ENCODE measurements at regions not wholly inside any gene's neighbourhood (a gene's known extent, or its start where the extent isn't known, plus 50 kb on each side); places are given as distances from the start of the nearest gene placed in this dataset.
"Not testable (repeated sequence)": the region's sequence is repeated elsewhere in the genome, so short reads cannot be mapped to it uniquely, and the experiment has no call there.

DNA sequence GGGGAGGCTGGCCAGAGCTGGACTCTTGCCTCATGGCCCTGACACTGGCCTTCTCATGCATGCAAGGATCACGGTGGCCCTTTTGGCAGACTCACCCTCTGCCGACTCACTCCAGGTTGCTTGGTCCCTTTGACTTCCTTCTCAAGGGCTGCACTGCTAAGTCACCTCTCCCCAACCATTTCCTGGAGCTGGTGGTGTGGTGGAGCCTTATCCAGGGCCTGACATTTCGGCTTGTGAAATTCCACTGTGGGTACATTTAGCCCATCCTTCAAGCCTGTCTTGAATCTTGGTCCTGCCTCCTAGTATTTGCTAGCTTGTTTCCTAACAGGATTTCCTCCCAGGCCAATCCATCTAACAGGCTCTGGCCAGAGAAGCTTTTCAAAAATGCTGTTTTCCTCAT is 52.6 kb upstream of the JUN start:
- DNase-seq (ENCODE audit: low spot score), result no peak

DNA sequence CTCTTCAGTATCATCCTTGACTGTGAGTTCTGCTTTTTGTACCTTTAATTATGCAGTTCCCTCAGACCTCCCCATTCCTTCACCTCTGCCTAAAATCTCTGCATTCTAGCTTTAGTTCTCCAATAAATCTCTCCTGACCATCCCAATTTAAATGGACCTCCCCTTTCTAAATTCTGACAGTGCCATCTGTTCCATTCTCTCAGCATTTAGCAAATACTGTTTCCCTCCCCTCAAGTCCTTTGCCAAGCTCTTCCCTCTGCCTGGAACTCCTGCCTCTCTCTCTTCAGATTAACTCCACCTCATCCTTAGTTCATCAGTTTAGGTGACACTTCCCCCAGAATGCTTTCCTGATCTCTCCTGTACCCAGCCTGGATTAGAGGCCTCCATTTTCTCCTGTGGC is 54.0 kb upstream of the JUN start:
- no peak for DNase-seq (ENCODE audit: low spot score)

DNA sequence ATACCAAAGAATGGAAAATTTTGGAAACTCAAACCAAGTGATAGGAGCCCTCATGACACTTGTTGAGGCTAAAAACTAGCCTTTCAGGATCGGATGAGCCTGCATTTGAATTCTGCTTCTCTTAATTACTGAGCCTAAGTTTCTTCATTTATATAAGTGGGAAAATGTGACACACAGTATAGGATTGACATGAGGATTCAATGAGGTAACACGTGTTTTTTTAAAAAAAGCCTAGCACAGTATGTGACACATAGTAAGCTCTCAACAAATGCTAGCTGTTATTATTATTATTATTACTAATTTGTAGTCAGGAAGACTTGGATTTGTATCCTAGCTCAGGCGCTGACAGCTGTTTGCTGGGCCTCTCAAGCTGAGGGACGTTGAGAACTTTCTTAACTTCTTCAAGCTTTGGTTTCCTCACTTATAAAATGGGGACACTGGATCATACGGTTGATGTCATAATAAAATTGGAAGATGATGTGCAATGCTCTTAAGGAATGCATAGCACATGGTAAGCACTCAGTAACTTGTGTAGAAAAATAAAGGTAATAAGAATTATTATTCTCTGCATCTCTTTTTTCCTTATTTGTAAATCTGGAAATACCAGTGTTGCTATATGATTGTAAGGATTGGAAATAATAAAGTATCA is 55.4 kb upstream of the JUN start:
- no peak for DNase-seq (ENCODE audit: low spot score)

DNA sequence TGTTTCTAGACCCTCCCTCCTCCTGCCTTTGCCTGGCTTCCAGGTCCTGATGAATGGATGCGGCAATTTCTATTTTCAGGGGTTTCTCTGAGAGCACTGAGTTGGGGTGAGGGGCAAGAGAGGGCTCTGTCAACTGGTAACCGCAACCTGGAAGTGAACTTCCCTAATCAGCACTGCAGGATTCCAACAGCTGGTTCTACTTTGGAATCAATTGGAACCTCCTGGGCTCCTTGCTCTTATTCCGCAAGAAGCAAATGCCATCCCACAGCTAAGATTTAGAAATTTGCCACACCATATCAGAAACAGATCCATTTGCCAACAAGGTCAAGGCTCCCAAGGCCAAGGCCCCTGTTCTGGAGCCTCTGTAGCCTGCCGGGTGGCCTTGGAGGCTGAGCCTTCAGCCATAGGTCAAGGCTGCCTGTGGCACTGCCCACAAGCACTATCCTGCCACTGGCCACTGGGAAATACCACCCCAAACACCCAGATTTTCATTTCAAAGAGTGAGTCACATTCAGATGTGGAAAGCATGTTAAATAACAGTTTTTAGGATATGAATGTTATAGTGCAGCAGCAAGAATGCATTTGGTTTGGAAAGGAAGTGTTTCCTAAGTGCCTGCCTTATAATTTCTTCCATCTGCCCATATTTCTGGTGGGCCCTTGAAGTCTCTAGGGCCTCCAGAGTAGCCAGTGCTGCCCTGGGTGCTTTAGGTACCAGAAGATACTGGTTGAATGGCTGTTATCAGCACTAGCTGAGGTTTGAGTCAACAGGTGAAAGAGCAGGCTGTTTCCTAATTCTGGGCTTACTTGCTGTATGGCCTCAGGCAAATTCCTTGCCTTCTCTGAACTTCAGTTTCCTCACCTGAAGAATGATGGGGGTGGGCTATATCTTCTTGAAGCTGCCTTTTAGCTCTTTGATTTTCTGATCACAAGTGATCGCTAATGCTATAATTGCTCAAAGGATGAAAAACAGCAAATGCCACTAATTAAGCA is 56.3 kb upstream of the JUN start:
- no peak for DNase-seq (ENCODE audit: low spot score)

DNA sequence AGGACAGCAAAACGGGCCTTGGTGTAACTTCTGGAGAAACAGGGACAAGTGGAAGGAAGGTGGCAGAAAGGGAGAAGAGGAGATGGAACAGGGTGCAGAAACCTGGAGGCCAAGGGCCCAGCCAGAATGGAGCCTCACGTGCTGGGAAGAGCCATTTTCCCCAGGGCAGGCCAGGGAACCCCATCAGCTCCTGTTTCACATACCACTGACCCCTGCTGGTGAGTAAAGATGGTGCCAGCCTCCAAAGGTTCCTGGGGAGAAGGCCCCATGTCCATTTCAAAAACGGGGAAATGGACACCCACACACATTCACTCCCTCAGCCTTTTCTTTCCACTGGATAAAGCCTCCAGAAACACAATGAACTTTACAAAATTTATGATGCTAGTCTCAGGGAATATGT is 57.6 kb upstream of the JUN start:
- DNase-seq (ENCODE audit: low spot score), result no peak

DNA sequence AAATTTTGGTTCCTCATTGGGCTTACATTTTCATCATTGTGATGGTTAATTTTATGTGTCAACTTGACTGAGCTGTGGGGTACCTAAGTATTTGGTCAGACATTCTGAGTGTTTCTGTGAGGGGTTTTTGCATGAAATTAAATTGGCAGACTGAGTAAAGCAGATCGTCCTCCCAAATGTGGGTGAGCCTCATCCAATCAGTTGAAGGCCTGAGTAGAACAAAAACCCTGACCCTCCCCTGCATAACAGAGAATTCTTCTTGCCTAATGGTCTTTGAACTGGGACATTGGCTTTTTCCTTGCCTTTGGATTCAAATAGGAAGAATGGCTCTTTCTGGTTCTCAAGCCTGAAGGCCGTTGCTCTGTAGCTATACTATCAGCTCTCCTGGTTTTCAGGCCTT is 59.1 kb upstream of the JUN start:
- no peak for DNase-seq (ENCODE audit: low spot score)

DNA sequence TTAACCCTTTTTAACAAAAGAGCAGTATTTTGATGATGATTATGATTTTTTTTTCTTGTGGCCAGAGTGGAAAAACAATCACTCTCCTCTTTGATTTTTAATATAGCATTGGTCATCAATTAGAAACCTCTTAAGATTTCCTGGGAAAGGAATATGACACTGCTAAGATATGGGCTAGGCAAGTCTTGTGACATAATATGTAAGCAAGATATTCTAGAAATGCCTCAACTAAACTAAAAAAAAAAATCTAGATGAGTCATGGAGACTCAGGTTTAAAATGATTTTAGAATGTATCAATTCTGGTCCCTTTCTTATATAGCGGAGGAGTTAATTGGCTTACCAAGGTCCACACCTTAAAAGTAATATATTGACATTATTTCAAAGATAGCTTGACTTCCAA is 60.3 kb upstream of the JUN start:
- DNase-seq (ENCODE audit: low spot score), result no peak

DNA sequence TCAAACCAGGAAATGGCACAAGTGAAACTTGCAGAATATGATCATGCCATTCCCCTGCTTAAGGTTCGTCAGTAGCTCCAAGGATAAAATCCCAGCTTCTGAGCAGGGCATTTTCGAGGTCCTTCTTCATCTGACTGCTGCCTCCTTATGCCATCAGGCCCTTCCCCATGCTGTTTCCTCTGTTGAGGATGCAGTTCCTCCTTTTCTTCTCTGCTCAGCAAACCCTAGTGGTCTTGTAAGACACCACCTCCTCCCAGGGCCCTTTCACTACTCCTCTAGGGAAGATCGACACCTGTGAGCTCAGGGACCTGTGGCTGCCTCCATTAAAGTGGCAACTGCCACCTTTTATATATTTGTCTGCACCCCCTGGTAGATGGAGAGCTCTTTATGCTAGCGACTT is 62.1 kb upstream of the JUN start:
- no peak for DNase-seq (ENCODE audit: low spot score)

DNA sequence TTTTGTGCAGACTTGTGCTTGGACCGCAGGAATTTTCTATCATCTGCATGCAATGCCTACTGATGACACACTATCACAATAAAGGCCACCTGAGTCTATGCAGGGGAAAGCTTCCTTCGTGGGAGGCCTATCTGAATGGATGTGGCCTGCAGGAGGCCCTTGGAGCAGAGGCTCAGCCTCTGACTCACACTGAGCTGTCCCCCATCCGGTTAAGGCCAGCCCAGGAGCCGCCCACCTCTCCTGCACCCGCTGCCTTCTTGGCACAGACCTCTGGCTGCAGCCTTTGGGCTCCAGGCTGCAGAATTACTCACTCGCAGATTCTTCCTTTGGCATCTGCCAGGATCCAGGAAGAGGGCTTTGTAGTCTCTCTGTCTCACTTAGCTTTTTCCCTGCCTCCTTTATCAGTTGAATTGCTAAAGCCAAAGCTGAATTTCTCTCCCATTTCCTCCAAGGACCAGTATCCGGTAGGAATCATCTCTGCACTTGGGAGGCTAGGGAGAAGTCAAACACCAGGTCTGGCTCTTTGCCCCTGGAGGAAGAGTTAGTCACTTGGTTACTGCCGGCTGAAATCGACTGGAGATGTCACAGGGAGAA is 65.1 kb upstream of the JUN start:
- no peak for DNase-seq (ENCODE audit: low spot score)

DNA sequence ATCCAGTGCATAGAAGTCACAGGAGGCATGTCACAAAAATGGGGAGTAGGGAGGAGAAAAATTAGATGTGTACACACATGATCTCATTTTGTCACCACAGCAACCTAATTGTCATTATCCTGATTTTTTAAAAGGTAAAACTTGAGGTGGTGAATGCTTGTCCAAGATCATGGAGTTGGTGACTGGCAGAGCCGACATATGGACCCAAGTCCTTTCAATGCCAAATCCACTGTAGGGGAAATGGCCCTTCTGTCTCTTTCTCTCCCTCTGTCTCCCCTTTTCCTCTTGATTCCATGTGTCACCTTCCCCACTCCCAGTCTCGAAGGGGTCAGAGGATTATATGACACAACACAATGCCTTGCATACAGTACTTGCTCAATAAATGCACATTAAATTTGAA is 65.7 kb upstream of the JUN start:
- no peak for DNase-seq (ENCODE audit: low spot score)

DNA sequence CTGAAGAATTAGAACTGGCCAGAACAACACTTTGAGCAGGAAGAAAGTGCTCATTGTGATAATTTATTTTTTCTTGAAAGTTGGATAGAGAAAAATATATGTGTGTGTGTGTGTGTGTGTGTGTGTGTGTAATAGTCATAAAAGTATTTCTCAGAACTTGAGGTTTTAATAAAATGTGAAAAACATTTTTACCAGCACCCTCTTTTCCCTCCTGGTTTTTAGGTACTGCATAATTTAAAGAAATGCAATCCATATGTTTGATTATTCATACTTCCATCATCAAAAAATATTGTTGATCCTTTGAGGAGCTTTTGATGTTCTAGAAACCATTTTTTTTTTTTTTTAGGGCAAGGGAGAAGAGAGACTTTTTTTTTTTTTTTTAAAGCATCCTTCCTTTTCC is 66.8 kb upstream of the JUN start:
- DNase-seq (ENCODE audit: low spot score), result no peak

DNA sequence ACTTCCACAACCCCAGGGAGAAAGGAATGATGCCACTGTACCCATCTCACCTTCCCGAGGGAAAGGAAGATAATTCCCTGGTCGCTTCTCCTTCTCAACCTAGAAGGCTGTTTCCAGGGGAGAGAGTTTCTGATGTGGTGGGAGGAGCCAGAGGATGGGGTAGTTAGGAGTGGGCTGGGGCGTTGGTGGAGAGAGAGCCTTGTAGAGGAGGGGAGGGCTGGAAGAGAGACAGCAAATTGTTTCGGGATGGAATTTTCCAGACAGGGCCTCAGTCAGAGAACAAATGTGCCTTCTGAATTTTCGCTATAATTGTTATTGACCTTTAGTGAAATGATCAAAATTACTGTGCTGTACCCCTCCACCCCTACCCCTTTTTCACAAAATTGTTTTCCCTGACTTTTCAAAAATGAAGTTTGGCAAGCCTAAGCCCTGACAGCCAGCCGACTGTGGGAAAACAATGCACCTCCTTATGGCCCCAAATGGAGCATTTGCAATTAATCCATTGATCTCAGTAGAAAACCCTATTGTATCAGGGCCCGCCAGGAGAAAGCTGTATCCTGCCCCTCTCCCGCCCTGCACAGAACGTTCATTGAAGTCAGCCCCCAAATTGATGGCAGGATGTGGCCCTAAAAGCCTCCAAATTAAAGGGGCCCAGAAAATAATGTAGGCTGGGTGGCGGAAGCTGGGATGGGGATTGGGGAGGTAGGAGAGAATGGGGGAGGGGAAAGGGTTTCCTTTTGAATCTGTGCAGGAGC is 69.1 kb upstream of the JUN start:
- DNase-seq (ENCODE audit: low spot score), result no peak

DNA sequence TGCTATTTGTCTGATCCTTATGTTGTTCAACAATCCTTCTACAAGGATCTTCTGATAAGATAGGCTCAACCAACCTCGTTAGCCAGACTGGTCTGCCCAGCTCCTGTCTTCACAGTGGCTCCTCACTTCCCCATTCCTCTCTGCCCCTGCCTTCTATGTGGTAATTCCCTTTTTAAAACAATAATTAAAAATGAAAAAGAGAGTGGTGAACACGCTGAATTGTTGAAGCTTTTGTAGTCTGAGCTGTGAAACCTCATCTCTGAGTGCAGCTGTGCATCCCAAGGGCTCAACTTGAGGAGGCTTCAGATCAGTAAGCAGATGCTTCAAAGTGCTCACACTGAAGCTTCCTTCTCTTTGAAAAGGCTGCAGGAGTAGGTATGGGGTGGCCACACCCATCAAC is 70.7 kb upstream of the JUN start:
- no peak for DNase-seq (ENCODE audit: low spot score)

DNA sequence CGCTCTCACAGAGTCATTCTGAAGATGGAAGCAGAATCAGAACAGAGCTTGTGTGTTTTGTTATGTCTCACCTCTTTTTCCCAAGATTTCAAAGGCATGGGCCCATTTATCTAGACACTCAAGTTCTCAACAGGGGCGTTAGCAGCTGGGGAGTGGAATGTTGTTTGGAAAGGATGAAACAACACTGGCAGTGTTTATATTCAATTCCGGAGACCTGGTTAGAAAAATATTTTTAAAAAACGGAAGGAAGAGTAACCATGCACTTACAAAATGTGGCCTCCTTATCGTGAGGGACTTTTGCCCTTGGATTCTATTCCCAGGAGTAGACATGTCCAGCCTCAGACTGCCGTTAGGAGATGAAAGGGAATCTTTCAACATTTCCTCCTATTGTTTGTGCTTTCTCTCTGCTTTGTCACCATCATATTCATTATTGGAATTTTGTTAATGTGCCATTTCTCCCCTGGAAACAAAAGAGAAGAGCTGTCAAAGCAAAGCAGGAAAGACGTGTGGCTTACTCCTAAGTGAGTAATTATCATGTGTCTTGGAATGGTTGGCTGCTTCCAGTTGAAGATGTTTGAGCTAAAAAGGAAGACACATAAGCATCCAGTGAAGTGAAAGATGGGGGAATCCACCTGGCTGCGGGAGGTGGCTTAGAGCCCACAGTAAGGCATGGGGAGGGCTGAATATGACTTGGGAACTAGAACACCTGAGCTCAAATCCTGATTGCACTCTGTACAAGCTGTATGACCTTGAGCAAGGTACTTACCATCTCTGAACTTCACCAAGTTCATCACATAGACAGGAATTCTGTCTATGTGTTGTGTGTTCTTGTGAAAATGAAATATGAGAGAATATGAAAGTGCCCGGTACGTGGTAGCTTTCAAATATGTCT is 71.7 kb upstream of the JUN start:
- no peak for DNase-seq (ENCODE audit: low spot score)

DNA sequence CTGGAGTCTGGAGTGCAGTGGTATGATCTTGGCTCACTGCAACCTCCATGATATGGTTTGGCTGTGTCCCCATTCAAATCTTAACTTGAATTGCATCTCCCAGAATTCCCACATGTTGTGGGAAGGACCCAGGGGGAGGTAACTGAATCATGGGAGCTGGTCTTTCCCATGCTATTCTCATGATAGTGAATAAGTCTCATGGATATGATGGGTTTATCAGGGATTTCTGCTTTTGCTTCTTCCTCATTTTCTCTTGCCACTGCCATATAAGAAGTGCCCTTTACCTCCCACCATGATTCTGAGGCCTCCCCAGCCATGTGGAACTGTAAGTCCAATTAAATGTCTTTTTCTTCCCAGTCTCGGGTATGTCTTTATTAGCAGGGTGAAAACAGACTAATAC is 72.4 kb upstream of the JUN start:
- not testable (repeated sequence) for DNase-seq (ENCODE audit: low spot score)

DNA sequence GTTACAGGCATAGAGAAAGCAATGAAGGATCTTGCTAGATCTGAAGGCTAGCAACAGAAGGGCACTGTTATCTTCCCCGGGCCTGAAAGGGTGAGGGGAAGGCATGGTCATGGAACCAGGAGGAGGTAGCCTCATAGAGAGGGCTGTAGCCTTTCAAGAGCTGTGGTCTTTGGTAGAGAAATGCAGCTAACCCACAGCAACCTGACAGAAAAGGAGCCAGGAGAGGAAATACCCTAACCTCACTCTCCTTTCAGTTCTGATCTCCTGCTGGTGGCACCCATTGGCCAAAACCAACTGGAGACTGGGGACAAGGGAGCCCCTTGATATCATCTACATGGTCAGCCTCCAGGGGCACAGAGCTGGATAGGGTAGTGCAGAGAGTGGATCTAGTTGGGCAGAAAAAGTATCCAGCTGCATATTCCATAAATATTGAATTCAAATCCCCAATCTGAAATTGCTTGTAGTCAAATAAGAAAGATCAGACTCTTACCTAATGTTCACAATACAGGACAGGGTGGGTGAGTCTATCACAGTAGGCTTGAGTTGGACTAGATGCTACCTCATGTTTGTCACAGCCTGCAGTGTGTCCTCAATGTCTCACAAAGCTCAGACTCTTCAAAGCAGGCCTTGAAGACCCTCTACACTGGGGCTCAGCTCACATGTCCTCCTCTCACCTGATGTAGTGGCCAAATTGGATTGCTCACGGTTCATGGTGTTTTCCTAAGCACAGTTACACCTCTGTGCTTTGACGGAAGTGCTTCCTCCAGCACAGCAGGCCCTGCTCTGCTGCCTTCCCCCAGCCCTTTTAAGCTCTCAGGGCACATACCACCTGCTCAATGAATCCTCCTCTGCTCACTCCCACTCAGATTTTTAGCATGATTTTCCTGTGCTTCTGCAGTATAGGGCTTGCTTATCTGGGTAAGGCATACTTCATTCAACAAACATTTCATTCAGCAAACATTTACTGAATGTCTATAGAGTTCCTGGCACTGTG is 74.1 kb upstream of the JUN start:
- no peak for DNase-seq (ENCODE audit: low spot score)

DNA sequence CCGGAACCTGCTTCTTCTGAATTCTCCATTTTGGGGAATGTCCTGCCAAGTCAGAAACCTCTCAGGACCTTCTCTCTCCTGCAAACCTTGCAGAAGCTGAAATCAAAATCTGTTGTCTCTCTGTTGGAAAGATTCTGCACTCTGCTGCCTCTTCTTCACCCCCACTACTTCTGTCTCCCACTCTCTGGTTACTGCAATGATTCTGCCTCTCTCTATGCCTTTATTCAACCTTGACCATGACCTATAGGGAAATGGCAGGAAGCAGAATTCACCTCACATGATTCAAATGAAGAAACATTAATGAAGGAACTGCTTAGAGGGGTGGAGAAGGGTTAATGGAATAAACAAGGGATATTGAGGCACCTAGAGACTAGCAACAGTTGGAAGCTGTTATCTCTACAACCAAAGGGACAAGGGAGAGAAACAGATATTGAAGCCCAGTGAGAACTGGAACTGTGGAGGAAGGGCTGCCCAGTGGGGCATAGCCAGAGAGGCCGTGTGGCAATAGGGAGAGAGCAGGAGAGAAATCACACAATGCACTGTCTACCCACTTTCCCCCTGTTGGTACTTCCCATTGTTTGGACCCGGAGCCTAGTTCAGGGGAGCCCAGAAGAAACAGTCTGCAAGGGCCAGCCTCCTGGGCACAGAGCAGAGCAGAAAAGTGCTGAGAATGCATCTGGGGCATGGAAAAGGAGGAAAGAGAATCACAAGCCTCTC is 76.1 kb upstream of the JUN start:
- no peak for DNase-seq (ENCODE audit: low spot score)

DNA sequence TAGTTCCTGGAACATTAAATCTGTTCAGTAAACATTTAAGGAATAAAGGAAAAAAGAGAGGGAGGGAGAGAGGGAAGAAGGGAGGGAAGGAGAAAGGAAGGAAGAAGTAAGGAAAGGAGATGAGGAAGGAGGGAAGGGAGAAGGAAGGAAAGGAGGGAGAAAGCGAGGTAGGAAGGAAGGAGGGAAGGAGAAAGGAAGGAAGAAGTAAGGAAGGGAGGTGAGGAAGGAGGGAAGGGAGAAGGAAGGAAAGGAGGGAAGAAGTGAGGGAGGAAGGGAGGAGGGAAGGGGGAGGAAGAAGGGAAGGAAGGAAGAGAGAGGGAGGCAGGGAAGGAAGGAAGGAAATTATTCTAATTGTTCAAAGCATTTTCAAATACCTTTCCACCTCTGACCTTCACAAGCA is 77.2 kb upstream of the JUN start:
- no peak for DNase-seq (ENCODE audit: low spot score)

DNA sequence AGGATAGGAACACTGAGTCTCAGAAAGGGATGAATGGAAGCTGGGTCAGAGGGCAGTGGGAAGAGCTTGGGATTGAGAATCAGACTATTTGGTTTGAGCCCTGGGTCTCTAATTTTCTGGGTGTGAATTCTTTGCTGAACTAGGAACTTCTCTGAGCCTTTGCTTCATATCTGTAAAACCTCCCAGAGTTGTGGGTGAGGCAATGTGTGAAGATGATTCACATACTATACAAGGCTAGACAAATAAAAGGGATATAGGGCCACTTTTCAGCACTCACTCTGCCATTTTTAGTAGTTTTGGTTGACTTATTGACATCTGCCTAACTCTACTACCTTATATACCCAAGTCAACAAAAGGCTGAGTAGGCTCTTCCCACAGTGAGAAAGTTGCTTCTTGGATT is 77.7 kb upstream of the JUN start:
- DNase-seq (ENCODE audit: low spot score), result no peak

Measured in D341Med (cell line).